Liver (tissue), 8 donors: ENCODE measurements at regions not wholly inside any gene's neighbourhood (a gene's known extent, or its start where the extent isn't known, plus 50 kb on each side); places are given as distances from the start of the nearest gene placed in this dataset.

Experiments used
- DNase-seq: peaks from one replicate; pipeline ENCODE4 v3.0.0-alpha.2; 2017; ENCODE audit warnings: low spot score
- H3K27ac ChIP-seq, 2 donors: one replicate each; pipeline ENCODE4 v1.7.0; 2013; ENCODE audit warnings: inconsistent platforms in 2 of 2, low read length in 2 of 2, control low read depth in 1 of 2, low read depth in 1 of 2, mild to moderate bottlenecking in 1 of 2
- H3K27me3 ChIP-seq, 4 donors: one replicate each; pipeline versions ENCODE4 v1.6.1 to v1.7.0; 2013; ENCODE audit warnings: low read length in 3 of 4, inconsistent platforms in 1 of 4, mild to moderate bottlenecking in 1 of 4, moderate library complexity in 1 of 4; ENCODE audit not compliant: control insufficient read depth in 4 of 4, insufficient read depth in 4 of 4
- H3K36me3 ChIP-seq, 4 donors: one replicate each; pipeline versions ENCODE4 v1.6.1 to v1.7.0; 2013; ENCODE audit warnings: low read length in 3 of 4, mild to moderate bottlenecking in 3 of 4, low read depth in 1 of 4, moderate library complexity in 1 of 4; ENCODE audit not compliant: control insufficient read depth in 4 of 4, insufficient read depth in 3 of 4
- H3K4me1 ChIP-seq, 4 donors: one replicate each; pipeline versions ENCODE4 v1.6.1 to v1.7.0; 2013; ENCODE audit warnings: low read length in 3 of 4, mild to moderate bottlenecking in 3 of 4, moderate library complexity in 1 of 4; ENCODE audit not compliant: control insufficient read depth in 4 of 4, insufficient read depth in 4 of 4
- H3K4me3 ChIP-seq, 3 donors: one replicate each; pipeline versions ENCODE4 v1.6.1 to v1.7.0; 2013; ENCODE audit warnings: low read length in 3 of 3, control low read depth in 1 of 3, low read depth in 1 of 3, mild to moderate bottlenecking in 1 of 3
- H3K9ac ChIP-seq, 2 donors: one replicate each; pipeline ENCODE4 v1.7.0; 2013; ENCODE audit warnings: low read length in 2 of 2, mild to moderate bottlenecking in 2 of 2, moderate library complexity in 2 of 2, control low read depth in 1 of 2, low read depth in 1 of 2
- H3K9me3 ChIP-seq, 4 donors: one replicate each; pipeline versions ENCODE4 v1.6.1 to v1.7.0; 2013; ENCODE audit warnings: low read length in 3 of 4; ENCODE audit not compliant: control insufficient read depth in 4 of 4
- EGR1 ChIP-seq, 2 donors: IDR thresholded peaks; 2 replicates each; pipeline ENCODE4 v1.6.1; 2016 to 2018; ENCODE audit warnings: antibody characterized with exemption in 2 of 2, low read depth in 2 of 2
- FOXA1 ChIP-seq: IDR thresholded peaks from 2 replicates; pipeline ENCODE4 v1.6.1; 2016; ENCODE audit warnings: antibody characterized with exemption
- FOXA2 ChIP-seq: IDR thresholded peaks from 2 replicates; pipeline ENCODE4 v1.6.1; 2016; ENCODE audit warnings: antibody characterized with exemption
- GABPA ChIP-seq, 2 donors: IDR thresholded peaks in 1 of 2; conservative IDR thresholded peaks in 1 of 2; 2 replicates each; pipeline ENCODE4 v1.6.1; 2016; ENCODE audit warnings: antibody characterized with exemption in 2 of 2, mild to moderate bottlenecking in 1 of 2, moderate library complexity in 1 of 2
- HNF4A ChIP-seq, 2 donors: conservative IDR thresholded peaks; 2 replicates each; pipeline ENCODE4 v1.6.1; 2016; ENCODE audit warnings: antibody characterized with exemption in 2 of 2, mild to moderate bottlenecking in 2 of 2
- HNF4G ChIP-seq: IDR thresholded peaks from 2 replicates; pipeline ENCODE4 v1.6.1; 2016; ENCODE audit warnings: antibody characterized with exemption
- JUND ChIP-seq, 2 donors: IDR thresholded peaks; 2 replicates each; pipeline ENCODE4 v1.6.1; 2016; ENCODE audit warnings: antibody characterized with exemption in 2 of 2
- NR2F2 ChIP-seq: IDR thresholded peaks from 2 replicates; pipeline ENCODE4 v1.6.1; 2016; ENCODE audit warnings: antibody characterized with exemption
- RAD21 ChIP-seq, 2 donors: IDR thresholded peaks; 2 replicates each; pipeline ENCODE4 v1.6.1; 2016; ENCODE audit warnings: antibody characterized with exemption in 2 of 2, mild to moderate bottlenecking in 2 of 2
- RXRA ChIP-seq, 2 donors: IDR thresholded peaks; 2 replicates each; pipeline ENCODE4 v1.6.1; 2017 to 2018; ENCODE audit warnings: antibody characterized with exemption in 2 of 2, mild to moderate bottlenecking in 1 of 2
- SP1 ChIP-seq: IDR thresholded peaks from 2 replicates; pipeline ENCODE4 v1.6.1; 2018; ENCODE audit warnings: antibody characterized with exemption, mild to moderate bottlenecking
- TAF1 ChIP-seq: conservative IDR thresholded peaks from 2 replicates; pipeline ENCODE4 v1.6.1; 2016; ENCODE audit warnings: antibody characterized with exemption, mild to moderate bottlenecking
- YY1 ChIP-seq: IDR thresholded peaks from 2 replicates; pipeline ENCODE4 v1.6.1; 2016; ENCODE audit warnings: antibody characterized with exemption, mild to moderate bottlenecking
- WGBS: extraction: QIAGEN DNeasy Blood & Tissue Kit; methylation state at CpG from one replicate; pipeline ENCODE4 v1.1.7; 2013; 5-methylcytosine and 5-hydroxymethylcytosine counted together
- TF ChIP-seq, protein P1 (sequence below): fragments of 150-350 bp; IDR thresholded peaks from 2 replicates; pipeline ENCODE4 v1.5.1; 2017; ENCODE audit warnings: improper control_type of control experiment, low read depth, low read length; ENCODE audit not compliant: missing input control
- TF ChIP-seq, protein P2 (sequence below): IDR thresholded peaks from 2 replicates; pipeline ENCODE4 v1.6.1; 2016; ENCODE audit warnings: antibody characterized with exemption
- TF ChIP-seq, protein P3 (sequence below): IDR thresholded peaks from 2 replicates; pipeline ENCODE4 v1.6.1; 2016; ENCODE audit warnings: antibody characterized with exemption
- TF ChIP-seq, protein P4 (sequence below): IDR thresholded peaks from 2 replicates; pipeline ENCODE4 v1.6.1; 2016; ENCODE audit warnings: antibody characterized with exemption
- donor health status: healthy.
- donor health status: healthy.
- donor health status: healthy.
- donor health status: healthy.
- donor health status: healthy.

DNA sequence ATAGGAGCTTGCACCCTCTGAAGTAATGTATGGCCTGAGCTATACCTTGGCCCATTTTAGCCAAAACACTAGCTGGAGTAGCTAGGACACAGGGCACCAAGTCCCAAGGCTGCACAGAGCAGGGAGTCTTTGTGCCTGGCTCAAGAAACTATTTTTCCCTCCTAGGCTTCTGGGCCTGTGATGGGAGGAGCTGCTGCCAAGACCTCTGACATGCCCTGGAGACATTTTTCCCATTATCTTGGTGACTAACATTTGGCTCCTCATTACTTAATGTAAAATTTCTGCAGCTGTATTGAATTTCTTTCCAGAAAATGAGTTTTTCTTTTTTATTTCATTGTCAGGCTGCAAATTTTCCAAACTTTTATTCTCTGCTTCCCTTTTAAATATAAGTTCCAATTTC lies 1099.2 kb downstream of the CDH18 start:
- no peaks in the 10 kb centered on the region for H3K4me1 ChIP-seq
- no peaks in the 10 kb centered on the region for H3K27me3 ChIP-seq
- no peak overlapping the region for H3K4me3 ChIP-seq
- no peak overlapping the region for H3K9ac ChIP-seq
- DNase-seq = no peak
- no peak for TF ChIP-seq HNF4A (conservative IDR thresholded peaks at IDR 0.05)
- TF ChIP-seq JUND (IDR thresholded peaks at IDR 0.05) = no peak
- TF ChIP-seq SP1 = no peak
- TF ChIP-seq HNF4G = no peak
- TF ChIP-seq, protein P1, sequence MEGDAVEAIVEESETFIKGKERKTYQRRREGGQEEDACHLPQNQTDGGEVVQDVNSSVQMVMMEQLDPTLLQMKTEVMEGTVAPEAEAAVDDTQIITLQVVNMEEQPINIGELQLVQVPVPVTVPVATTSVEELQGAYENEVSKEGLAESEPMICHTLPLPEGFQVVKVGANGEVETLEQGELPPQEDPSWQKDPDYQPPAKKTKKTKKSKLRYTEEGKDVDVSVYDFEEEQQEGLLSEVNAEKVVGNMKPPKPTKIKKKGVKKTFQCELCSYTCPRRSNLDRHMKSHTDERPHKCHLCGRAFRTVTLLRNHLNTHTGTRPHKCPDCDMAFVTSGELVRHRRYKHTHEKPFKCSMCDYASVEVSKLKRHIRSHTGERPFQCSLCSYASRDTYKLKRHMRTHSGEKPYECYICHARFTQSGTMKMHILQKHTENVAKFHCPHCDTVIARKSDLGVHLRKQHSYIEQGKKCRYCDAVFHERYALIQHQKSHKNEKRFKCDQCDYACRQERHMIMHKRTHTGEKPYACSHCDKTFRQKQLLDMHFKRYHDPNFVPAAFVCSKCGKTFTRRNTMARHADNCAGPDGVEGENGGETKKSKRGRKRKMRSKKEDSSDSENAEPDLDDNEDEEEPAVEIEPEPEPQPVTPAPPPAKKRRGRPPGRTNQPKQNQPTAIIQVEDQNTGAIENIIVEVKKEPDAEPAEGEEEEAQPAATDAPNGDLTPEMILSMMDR = no peak
- peaks cover 0 to 2% (median 0%) of the 10 kb centered on the region in 4 donors for H3K9me3 ChIP-seq
- H3K27ac ChIP-seq = no peak overlapping the region
- H3K36me3 ChIP-seq = no peaks in the 10 kb centered on the region

DNA sequence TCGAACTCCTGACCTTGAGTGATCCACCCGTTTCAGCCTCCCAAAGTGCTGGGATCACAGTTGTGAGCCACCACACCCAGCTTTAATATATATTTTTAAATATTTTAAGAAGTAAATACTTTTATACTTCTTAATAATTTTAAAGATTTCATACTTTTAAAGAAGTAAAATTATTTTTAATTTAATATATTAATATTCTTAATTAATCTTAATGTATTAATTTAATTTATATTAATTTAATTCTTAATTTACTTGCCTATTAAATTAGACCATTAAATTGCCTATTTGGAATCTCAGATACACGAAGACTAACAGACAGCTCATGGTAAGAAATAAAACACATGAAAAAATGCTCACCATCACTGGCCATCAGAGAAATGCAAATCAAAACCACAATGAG lies 1087.4 kb downstream of the CDH18 start:
- no peaks in the 10 kb centered on the region for H3K9me3 ChIP-seq
- no peak for DNase-seq
- WGBS = 71% methylated on average over 3 of the region's 3 CpGs
- H3K27me3 ChIP-seq = no peaks in the 10 kb centered on the region
- no peaks in the 10 kb centered on the region for H3K36me3 ChIP-seq
- H3K4me3 ChIP-seq = no peak overlapping the region
- no peak overlapping the region for H3K27ac ChIP-seq
- TF ChIP-seq, protein P1 = no peak
- TF ChIP-seq, protein P2, sequence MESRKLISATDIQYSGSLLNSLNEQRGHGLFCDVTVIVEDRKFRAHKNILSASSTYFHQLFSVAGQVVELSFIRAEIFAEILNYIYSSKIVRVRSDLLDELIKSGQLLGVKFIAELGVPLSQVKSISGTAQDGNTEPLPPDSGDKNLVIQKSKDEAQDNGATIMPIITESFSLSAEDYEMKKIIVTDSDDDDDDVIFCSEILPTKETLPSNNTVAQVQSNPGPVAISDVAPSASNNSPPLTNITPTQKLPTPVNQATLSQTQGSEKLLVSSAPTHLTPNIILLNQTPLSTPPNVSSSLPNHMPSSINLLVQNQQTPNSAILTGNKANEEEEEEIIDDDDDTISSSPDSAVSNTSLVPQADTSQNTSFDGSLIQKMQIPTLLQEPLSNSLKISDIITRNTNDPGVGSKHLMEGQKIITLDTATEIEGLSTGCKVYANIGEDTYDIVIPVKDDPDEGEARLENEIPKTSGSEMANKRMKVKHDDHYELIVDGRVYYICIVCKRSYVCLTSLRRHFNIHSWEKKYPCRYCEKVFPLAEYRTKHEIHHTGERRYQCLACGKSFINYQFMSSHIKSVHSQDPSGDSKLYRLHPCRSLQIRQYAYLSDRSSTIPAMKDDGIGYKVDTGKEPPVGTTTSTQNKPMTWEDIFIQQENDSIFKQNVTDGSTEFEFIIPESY = no peak
- TF ChIP-seq FOXA2 (no peak), EGR1 (IDR thresholded peaks at IDR 0.05; ENCODE audit: low read depth in 2 of 2) (no peak), TAF1 (no peak), JUND (IDR thresholded peaks at IDR 0.05) (no peak), HNF4G (no peak)
- TF ChIP-seq, protein P3, sequence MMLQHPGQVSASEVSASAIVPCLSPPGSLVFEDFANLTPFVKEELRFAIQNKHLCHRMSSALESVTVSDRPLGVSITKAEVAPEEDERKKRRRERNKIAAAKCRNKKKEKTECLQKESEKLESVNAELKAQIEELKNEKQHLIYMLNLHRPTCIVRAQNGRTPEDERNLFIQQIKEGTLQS = no peak
- no peaks in the 10 kb centered on the region for H3K4me1 ChIP-seq
- H3K9ac ChIP-seq = no peak overlapping the region

DNA sequence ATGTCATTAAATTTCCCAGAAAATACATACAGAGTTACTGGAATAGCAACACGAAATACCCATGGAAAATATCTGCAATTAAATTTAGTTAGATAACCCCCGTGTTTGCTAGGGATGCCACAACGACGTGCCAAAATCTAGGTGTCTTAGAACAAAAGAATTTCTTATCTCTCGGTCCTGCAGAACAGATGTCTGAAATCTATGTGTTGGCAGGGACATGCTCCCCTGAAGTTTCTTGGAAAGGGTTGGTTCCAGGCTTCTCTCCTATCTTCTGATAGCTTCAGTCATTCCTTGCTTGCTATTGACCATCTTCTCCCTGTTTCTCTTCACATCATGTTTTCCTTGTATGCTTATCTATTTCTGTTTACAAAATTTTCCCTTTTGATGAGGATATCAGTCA lies 1067.0 kb downstream of the CDH18 start:
- Histone ChIP-seq H3K9me3 (no peaks in the 10 kb centered on the region), H3K4me3 (no peak overlapping the region), H3K9ac (no peak overlapping the region), H3K27me3 (no peaks in the 10 kb centered on the region), H3K4me1 (no peaks in the 10 kb centered on the region), H3K36me3 (no peaks in the 10 kb centered on the region), H3K27ac (no peak overlapping the region)
- no peak for DNase-seq
- WGBS = 31% methylated on average over 5 of the region's 5 CpGs
- TF ChIP-seq EGR1 (IDR thresholded peaks at IDR 0.05; ENCODE audit: low read depth in 2 of 2) (no peak), YY1 (no peak), GABPA (IDR thresholded peaks at IDR 0.05 in 1 of 2, conservative IDR thresholded peaks at IDR 0.05 in 1 of 2) (no peak), RAD21 (IDR thresholded peaks at IDR 0.05) (no peak), JUND (IDR thresholded peaks at IDR 0.05) (no peak), RXRA (IDR thresholded peaks at IDR 0.05) (no peak), FOXA2 (no peak), HNF4A (conservative IDR thresholded peaks at IDR 0.05) (no peak), TAF1 (no peak), SP1 (no peak), FOXA1 (no peak), NR2F2 (no peak)
- TF ChIP-seq, protein P4, sequence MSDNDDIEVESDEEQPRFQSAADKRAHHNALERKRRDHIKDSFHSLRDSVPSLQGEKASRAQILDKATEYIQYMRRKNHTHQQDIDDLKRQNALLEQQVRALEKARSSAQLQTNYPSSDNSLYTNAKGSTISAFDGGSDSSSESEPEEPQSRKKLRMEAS = no peak
- TF ChIP-seq, protein P1 = no peak
- TF ChIP-seq, protein P2 = no peak
